A549 (cell line): ENCODE measurements at regions not wholly inside any gene's neighbourhood (a gene's known extent, or its start where the extent isn't known, plus 50 kb on each side); places are given as distances from the start of the nearest gene placed in this dataset.

ENCODE experiments used
- ATAC-seq, 2 experiments: fragments of 200-7000 bp in 1 of 2; fragments of >200 bp in 1 of 2; cut with Nextera tagmentation in 1 of 2; cut with Tn5 transposase in 1 of 2; 3 replicates each; pipeline versions ENCODE4 v1.8.0 to v1.9.1; 2018 to 2020; ENCODE audit warnings: mild to moderate bottlenecking in 1 of 2, moderate library complexity in 1 of 2
- CTCF ChIA-PET: fragments of 300-600 bp; sonication (Branson Sonifier 250); formaldehyde crosslinking; extraction: SDS; loops from one replicate; lab custom pipeline; 2021; ENCODE audit warnings: antibody characterized with exemption, inconsistent platforms; lab: Yijun Ruan, JAX
- POLR2A ChIA-PET: fragments of 350-600 bp; formaldehyde crosslinking; extraction: SDS; loops from one replicate; lab custom pipeline; 2021; ENCODE audit warnings: antibody characterized with exemption, inconsistent platforms; lab: Yijun Ruan, JAX
- DNase-seq, 2 experiments: peaks; one replicate each; pipeline versions ENCODE4 v3.0.0 to v3.0.0-alpha.2; 2011 to 2016; ENCODE audit warnings: low read depth in 1 of 2, low spot score in 1 of 2
- FAIRE-seq: peaks from 2 replicates; lab custom pipeline; 2011; peaks lifted over from hg19 to GRCh38; lab: Jason Lieb, UNC
- H3K27ac ChIP-seq, 2 experiments: fragments of >200 bp; sonication (Bioruptor Twin); formaldehyde crosslinking; 3 replicates each; pipeline ENCODE4 v1.5.1; 2016 to 2017
- H3K4me1 ChIP-seq: fragments of >200 bp; sonication (Bioruptor Twin); formaldehyde crosslinking; 3 replicates; pipeline ENCODE4 v1.6.1; 2016
- H3K4me2 ChIP-seq: fragments of >200 bp; sonication (Bioruptor Twin); formaldehyde crosslinking; 3 replicates; pipeline ENCODE4 v1.6.1; 2016
- H3K4me3 ChIP-seq: fragments of >200 bp; sonication (Bioruptor Twin); formaldehyde crosslinking; 3 replicates; pipeline ENCODE4 v1.5.1; 2016
- H3K9me3 ChIP-seq: fragments of >200 bp; sonication (Bioruptor Twin); formaldehyde crosslinking; 3 replicates; pipeline ENCODE4 v1.6.1; 2016
- EHF ChIP-seq: fragments of 250-450 bp; sonication (Bioruptor Pico); IDR thresholded peaks from 2 replicates; pipeline ENCODE4 v1.5.0; 2020; ENCODE audit warnings: mild to moderate bottlenecking
- EHMT2 ChIP-seq: fragments of 200-600 bp; sonication (generic); IDR thresholded peaks from 2 replicates; pipeline ENCODE4 v1.6.1; 2016; ENCODE audit warnings: antibody characterized with exemption, low read depth, mild to moderate bottlenecking, moderate library complexity
- FOSB ChIP-seq: fragments of 250-450 bp; sonication (Bioruptor Pico); IDR thresholded peaks from 2 replicates; pipeline ENCODE4 v1.5.0; 2020; ENCODE audit warnings: mild to moderate bottlenecking, moderate library complexity
- FOXS1 ChIP-seq: fragments of 250-450 bp; sonication (Bioruptor Pico); IDR thresholded peaks from 2 replicates; pipeline ENCODE4 v1.5.0; 2020; ENCODE audit warnings: mild to moderate bottlenecking, moderate library complexity
- HOXA7 ChIP-seq: fragments of 250-450 bp; sonication (Bioruptor Pico); IDR thresholded peaks from 2 replicates; pipeline ENCODE4 v1.5.0; 2020; ENCODE audit warnings: mild to moderate bottlenecking, moderate library complexity
- HOXB13 ChIP-seq: fragments of 250-450 bp; sonication (Bioruptor Pico); IDR thresholded peaks from 2 replicates; pipeline ENCODE4 v1.5.0; 2020; ENCODE audit warnings: low read depth, mild to moderate bottlenecking, moderate library complexity
- KDM1A ChIP-seq: fragments of 200-600 bp; sonication (generic); IDR thresholded peaks from 2 replicates; pipeline ENCODE4 v1.6.1; 2016; ENCODE audit warnings: low read depth, mild to moderate bottlenecking
- MYC ChIP-seq: IDR thresholded peaks from 2 replicates; pipeline ENCODE4 v1.6.1; 2012; ENCODE audit warnings: mild to moderate bottlenecking, inconsistent platforms, low read length, improper control_type of control experiment, borderline replicate concordance
- NPAS2 ChIP-seq: fragments of 250-450 bp; sonication (Bioruptor Pico); IDR thresholded peaks from 2 replicates; pipeline ENCODE4 v1.8.0; 2022; ENCODE audit warnings: mild to moderate bottlenecking, moderate library complexity, borderline replicate concordance
- POLR2AphosphoS2 ChIP-seq: conservative IDR thresholded peaks from 2 replicates; pipeline ENCODE4 v1.6.1; 2012; ENCODE audit warnings: low read length, improper control_type of control experiment, inconsistent platforms
- RARB ChIP-seq: fragments of 250-450 bp; sonication (Bioruptor Pico); IDR thresholded peaks from 2 replicates; pipeline ENCODE4 v1.8.0; 2021; ENCODE audit warnings: mild to moderate bottlenecking, moderate library complexity
- RFX5 ChIP-seq: fragments of 450-650 bp; IDR thresholded peaks from 2 replicates; pipeline ENCODE4 v1.7.1; 2014; ENCODE audit warnings: antibody characterized with exemption, mild to moderate bottlenecking, moderate library complexity
- RNF2 ChIP-seq: fragments of 200-600 bp; sonication (generic); IDR thresholded peaks from 2 replicates; pipeline ENCODE4 v1.6.1; 2016; ENCODE audit warnings: low read depth, mild to moderate bottlenecking, antibody characterized with exemption, moderate library complexity, borderline replicate concordance
- TP53 ChIP-seq: fragments of 250-450 bp; sonication (Bioruptor Pico); IDR thresholded peaks from 2 replicates; pipeline ENCODE4 v1.5.0; 2021; ENCODE audit warnings: mild to moderate bottlenecking, moderate library complexity
- ZSCAN20 ChIP-seq: fragments of 250-450 bp; sonication (Bioruptor Pico); IDR thresholded peaks from 2 replicates; pipeline ENCODE4 v1.8.0; 2022; ENCODE audit warnings: mild to moderate bottlenecking, moderate library complexity
- WGBS: methylation state at CpG from one replicate; pipeline ENCODE4 v1.1.6; 2017; ENCODE audit errors: missing lambda C conversion rate; 5-methylcytosine and 5-hydroxymethylcytosine counted together
- TF ChIP-seq, protein P1 (sequence below): fragments of 250-450 bp; sonication (Bioruptor Pico); IDR thresholded peaks from 2 replicates; pipeline ENCODE4 v1.5.0; 2021; ENCODE audit warnings: mild to moderate bottlenecking, moderate library complexity, borderline replicate concordance
- TF ChIP-seq, protein P2 (sequence below): fragments of >200 bp; sonication (Bioruptor Twin); formaldehyde crosslinking; IDR thresholded peaks from 3 replicates; pipeline ENCODE4 v1.5.1; 2016
- TF ChIP-seq, protein P3 (sequence below): fragments of >200 bp; sonication (Bioruptor Twin); formaldehyde crosslinking; IDR thresholded peaks from 3 replicates; pipeline ENCODE4 v1.6.1; 2016
- TF ChIP-seq, protein P4 (sequence below): IDR thresholded peaks from 2 replicates; pipeline ENCODE4 v1.6.1; 2012
- TF ChIP-seq, protein P5 (sequence below): fragments of 150-350 bp; IDR thresholded peaks from 2 replicates; pipeline ENCODE4 v1.6.1; 2014; ENCODE audit warnings: low read depth, mild to moderate bottlenecking, low read length

DNA sequence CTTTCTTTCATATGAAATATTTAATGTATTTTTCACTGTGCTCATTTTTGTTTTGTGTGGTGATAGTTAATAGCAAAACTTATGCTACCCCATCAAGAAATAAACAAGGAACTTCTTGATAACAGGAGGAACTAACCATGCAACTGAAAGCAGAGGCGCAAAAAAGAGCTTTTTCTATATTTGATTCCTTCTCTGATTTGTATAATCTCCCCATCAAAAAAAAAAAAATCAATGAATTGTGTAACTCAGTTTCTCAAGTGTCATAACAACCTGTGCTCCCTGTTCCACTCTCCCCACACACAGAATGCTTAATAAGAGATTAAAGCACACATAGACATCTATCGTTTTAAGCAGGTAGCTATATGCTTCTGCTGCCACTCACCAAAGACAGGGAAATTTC, 67.3 kb upstream of the MED4 start:
- CTCF ChIA-PET = no interaction called here
- H3K4me3 ChIP-seq = no peak overlapping the region

DNA sequence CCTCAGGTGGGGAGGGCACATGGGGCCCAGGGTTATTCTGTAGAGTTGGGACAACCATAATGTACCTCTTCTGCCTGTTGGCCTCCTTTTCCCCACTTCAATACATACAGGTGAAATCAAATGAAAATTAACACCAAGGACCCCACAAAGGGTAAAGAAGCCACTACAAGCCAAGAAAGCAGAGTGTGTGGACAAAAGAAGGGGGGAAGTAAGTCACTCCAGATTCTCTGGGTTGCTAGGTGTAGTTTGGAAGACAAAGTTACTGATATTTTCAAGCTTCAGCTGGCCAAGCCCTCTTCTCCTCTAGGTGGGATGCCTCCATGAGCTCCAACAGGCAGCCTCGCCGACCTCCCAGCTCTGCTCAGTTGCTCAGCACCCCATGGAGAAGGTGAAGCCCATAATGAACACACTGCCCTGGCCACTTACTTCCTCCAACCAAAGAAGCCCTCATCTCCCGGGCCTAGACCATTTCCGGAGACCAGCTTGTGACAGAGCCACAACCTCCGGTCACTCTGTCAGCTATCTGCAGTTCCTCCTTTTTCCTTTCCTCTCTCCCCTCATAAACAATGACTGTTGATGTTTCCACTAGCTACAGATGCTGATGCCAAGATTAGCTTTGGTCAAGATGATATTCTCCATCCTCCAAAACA, 66.8 kb upstream of the MED4 start:
- FAIRE-seq (no peak), DNase-seq (no peak), ATAC-seq (no peak)
- Histone ChIP-seq H3K4me1 (peaks cover 36% of the 10 kb centered on the region), H3K4me3 (no peak overlapping the region), H3K9me3 (no peaks in the 10 kb centered on the region), H3K4me2 (peak overlapping the region; percentile 65; the same call in 1 of the 3 replicates), H3K27ac (peak overlapping the region in 1 of 2 experiments; percentile 75; a peak in 3 of 6 replicates)
- ChIA-PET CTCF (no interaction called here), POLR2A (interaction anchor here (0.8 kb wide), 1 partner anchor 71 kb away, joined by 3 read pairs; the partner anchor contains the start of gene ITM2B)
- 93% methylated on average over 5 of the region's 5 CpGs for WGBS
- TF ChIP-seq EHMT2 (no peak), HOXB13 (CRISPR knock-in tag) (no peak), ZSCAN20 (CRISPR knock-in tag) (no peak), HOXA7 (CRISPR knock-in tag) (no peak), EHF (CRISPR knock-in tag) (no peak), FOXS1 (CRISPR knock-in tag) (no peak), RNF2 (no peak), FOSB (CRISPR knock-in tag) (no peak), TP53 (CRISPR knock-in tag) (no peak), KDM1A (no peak), NPAS2 (CRISPR knock-in tag) (no peak), MYC (no peak), RARB (CRISPR knock-in tag) (no peak)
- TF ChIP-seq, protein P1, sequence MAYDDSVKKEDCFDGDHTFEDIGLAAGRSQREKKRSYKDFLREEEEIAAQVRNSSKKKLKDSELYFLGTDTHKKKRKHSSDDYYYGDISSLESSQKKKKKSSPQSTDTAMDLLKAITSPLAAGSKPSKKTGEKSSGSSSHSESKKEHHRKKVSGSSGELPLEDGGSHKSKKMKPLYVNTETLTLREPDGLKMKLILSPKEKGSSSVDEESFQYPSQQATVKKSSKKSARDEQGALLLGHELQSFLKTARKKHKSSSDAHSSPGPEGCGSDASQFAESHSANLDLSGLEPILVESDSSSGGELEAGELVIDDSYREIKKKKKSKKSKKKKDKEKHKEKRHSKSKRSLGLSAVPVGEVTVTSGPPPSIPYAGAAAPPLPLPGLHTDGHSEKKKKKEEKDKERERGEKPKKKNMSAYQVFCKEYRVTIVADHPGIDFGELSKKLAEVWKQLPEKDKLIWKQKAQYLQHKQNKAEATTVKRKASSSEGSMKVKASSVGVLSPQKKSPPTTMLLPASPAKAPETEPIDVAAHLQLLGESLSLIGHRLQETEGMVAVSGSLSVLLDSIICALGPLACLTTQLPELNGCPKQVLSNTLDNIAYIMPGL (CRISPR knock-in tag) = no peak
- TF ChIP-seq, protein P2, sequence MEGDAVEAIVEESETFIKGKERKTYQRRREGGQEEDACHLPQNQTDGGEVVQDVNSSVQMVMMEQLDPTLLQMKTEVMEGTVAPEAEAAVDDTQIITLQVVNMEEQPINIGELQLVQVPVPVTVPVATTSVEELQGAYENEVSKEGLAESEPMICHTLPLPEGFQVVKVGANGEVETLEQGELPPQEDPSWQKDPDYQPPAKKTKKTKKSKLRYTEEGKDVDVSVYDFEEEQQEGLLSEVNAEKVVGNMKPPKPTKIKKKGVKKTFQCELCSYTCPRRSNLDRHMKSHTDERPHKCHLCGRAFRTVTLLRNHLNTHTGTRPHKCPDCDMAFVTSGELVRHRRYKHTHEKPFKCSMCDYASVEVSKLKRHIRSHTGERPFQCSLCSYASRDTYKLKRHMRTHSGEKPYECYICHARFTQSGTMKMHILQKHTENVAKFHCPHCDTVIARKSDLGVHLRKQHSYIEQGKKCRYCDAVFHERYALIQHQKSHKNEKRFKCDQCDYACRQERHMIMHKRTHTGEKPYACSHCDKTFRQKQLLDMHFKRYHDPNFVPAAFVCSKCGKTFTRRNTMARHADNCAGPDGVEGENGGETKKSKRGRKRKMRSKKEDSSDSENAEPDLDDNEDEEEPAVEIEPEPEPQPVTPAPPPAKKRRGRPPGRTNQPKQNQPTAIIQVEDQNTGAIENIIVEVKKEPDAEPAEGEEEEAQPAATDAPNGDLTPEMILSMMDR = no peak

More for the DNA sequence above, 67.3 kb upstream of the MED4 start:
- peaks cover 36% of the 10 kb centered on the region for H3K4me1 ChIP-seq
- POLR2A ChIA-PET = interaction anchor here (0.8 kb wide), 1 partner anchor 71 kb away, joined by 3 read pairs; the partner anchor contains the start of gene ITM2B
- TF ChIP-seq, protein P3, sequence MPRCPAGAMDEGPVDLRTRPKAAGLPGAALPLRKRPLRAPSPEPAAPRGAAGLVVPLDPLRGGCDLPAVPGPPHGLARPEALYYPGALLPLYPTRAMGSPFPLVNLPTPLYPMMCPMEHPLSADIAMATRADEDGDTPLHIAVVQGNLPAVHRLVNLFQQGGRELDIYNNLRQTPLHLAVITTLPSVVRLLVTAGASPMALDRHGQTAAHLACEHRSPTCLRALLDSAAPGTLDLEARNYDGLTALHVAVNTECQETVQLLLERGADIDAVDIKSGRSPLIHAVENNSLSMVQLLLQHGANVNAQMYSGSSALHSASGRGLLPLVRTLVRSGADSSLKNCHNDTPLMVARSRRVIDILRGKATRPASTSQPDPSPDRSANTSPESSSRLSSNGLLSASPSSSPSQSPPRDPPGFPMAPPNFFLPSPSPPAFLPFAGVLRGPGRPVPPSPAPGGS = no peak
- no peak for TF ChIP-seq POLR2AphosphoS2
- TF ChIP-seq, protein P4, sequence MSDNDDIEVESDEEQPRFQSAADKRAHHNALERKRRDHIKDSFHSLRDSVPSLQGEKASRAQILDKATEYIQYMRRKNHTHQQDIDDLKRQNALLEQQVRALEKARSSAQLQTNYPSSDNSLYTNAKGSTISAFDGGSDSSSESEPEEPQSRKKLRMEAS = no peak
- TF ChIP-seq EHF (CRISPR knock-in tag) = no peak
- TF ChIP-seq, protein P5, sequence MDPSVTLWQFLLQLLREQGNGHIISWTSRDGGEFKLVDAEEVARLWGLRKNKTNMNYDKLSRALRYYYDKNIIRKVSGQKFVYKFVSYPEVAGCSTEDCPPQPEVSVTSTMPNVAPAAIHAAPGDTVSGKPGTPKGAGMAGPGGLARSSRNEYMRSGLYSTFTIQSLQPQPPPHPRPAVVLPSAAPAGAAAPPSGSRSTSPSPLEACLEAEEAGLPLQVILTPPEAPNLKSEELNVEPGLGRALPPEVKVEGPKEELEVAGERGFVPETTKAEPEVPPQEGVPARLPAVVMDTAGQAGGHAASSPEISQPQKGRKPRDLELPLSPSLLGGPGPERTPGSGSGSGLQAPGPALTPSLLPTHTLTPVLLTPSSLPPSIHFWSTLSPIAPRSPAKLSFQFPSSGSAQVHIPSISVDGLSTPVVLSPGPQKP = no peak
- no peak for TF ChIP-seq RFX5
- no peak overlapping the region for H3K4me2 ChIP-seq
- 91% methylated on average over 2 of the region's 2 CpGs for WGBS
- no peak for FAIRE-seq
- no peak overlapping the region for H3K27ac ChIP-seq
- ATAC-seq = no peak
- DNase-seq = no peak
- no peaks in the 10 kb centered on the region for H3K9me3 ChIP-seq
